Panc1 (cell line): ENCODE measurements at regions not wholly inside any gene's neighbourhood (a gene's known extent, or its start where the extent isn't known, plus 50 kb on each side); places are given as distances from the start of the nearest gene placed in this dataset.
A peak's percentile ranks its signal among the peaks of the same experiment; 100 is the strongest.

Experiments used
- ATAC-seq: fragments of 200-7000 bp; cut with Tn5 transposase; 2 replicates; pipeline ENCODE4 v1.9.1; 2020; ENCODE audit warnings: mild to moderate bottlenecking, moderate library complexity
- BruUV-seq: library from RNA; stranded (reverse); fragments of 400-500 nt; replicated peaks from 2 replicates; lab custom pipeline; 2021; lab: Mats Ljungman, UMichigan
- CTCF ChIA-PET: fragments of 300-600 bp; sonication (Branson Sonifier 250); formaldehyde crosslinking; loops from one replicate; lab custom pipeline; 2022; ENCODE audit warnings: antibody characterized with exemption; lab: Charles Lee
- POLR2A ChIA-PET: fragments of 300-600 bp; sonication (Branson Sonifier 250); formaldehyde crosslinking; loops from one replicate; lab custom pipeline; 2022; ENCODE audit warnings: antibody characterized with exemption; lab: Charles Lee
- DNase-seq: peaks from one replicate; pipeline ENCODE4 v3.0.0-alpha.2; 2010; ENCODE audit warnings: low read depth, low spot score
- H3K27ac ChIP-seq: 2 replicates; pipeline ENCODE4 v1.5.1; 2011; ENCODE audit warnings: mild to moderate bottlenecking, low read length, inconsistent platforms
- H3K27me3 ChIP-seq: fragments of 200-500 bp; sonication (Bioruptor generic); 2 replicates; pipeline ENCODE4 v1.6.0; 2014; ENCODE audit warnings: low read length, inconsistent platforms; ENCODE audit not compliant: control insufficient read depth, insufficient read depth
- H3K36me3 ChIP-seq: fragments of 200-500 bp; sonication (Bioruptor generic); 2 replicates; pipeline ENCODE4 v1.5.1; 2014; ENCODE audit warnings: inconsistent platforms, mild to moderate bottlenecking, low read length, moderate library complexity; ENCODE audit not compliant: control insufficient read depth, insufficient read depth
- H3K4me1 ChIP-seq: 2 replicates; pipeline ENCODE4 v1.5.1; 2011; ENCODE audit warnings: inconsistent platforms, mild to moderate bottlenecking, low read length, moderate library complexity; ENCODE audit not compliant: control insufficient read depth, insufficient read depth
- H3K4me3 ChIP-seq, 2 experiments: 2 replicates each; pipeline ENCODE4 v1.5.1; 2011 to 2012; ENCODE audit warnings: low read depth in 2 of 2, low read length in 2 of 2, mild to moderate bottlenecking in 2 of 2, inconsistent platforms in 1 of 2, moderate library complexity in 1 of 2
- H3K9me3 ChIP-seq: fragments of 200-500 bp; sonication (Bioruptor generic); 2 replicates; pipeline ENCODE4 v1.5.1; 2014; ENCODE audit warnings: low read depth, mild to moderate bottlenecking, inconsistent platforms, low read length, moderate library complexity; ENCODE audit not compliant: control insufficient read depth, insufficient read depth
- CTCF ChIP-seq: fragments of 450-650 bp; IDR thresholded peaks from 2 replicates; pipeline ENCODE4 v1.5.1; 2017; ENCODE audit warnings: mild to moderate bottlenecking
- POLR2AphosphoS5 ChIP-seq: IDR thresholded peaks from 2 replicates; pipeline ENCODE4 v1.6.1; 2012; ENCODE audit warnings: mild to moderate bottlenecking, low read depth, low read length, moderate library complexity
- REST ChIP-seq, 2 experiments: IDR thresholded peaks; 2 replicates each; pipeline ENCODE4 v1.6.1; 2011 to 2012; ENCODE audit warnings: low read depth in 2 of 2, control low read depth in 1 of 2, low read length in 1 of 2, mild to moderate bottlenecking in 1 of 2, moderate library complexity in 1 of 2; ENCODE audit not compliant: insufficient read depth in 1 of 2
- SIN3A ChIP-seq: IDR thresholded peaks from 2 replicates; pipeline ENCODE4 v1.6.1; 2012; ENCODE audit warnings: low read depth, mild to moderate bottlenecking, low read length, moderate library complexity, borderline replicate concordance; ENCODE audit not compliant: insufficient read depth
- TCF7L2 ChIP-seq: IDR thresholded peaks from 2 replicates; pipeline ENCODE4 v1.6.1; 2011; ENCODE audit warnings: mild to moderate bottlenecking, low read depth, low read length, inconsistent platforms
- in situ Hi-C: cut with HindIII; loops from 2 replicates; pipeline ENCODE4 v1.10.0; 2016; ENCODE audit warnings: low sequenced_read_pairs, low pct_unique_long_range_greater_than_20kb
- intact Hi-C: fragments of 100-400 bp; cut with micrococcal nuclease; formaldehyde crosslinking; loops from one replicate; pipeline ENCODE4 v1.10.0; 2022; ENCODE audit not compliant: unreplicated experiment

- no peak for DNase-seq
- ChIA-PET CTCF (no interaction called here), POLR2A (no interaction called here)
These were observed 414.2 kb downstream of the RMST start for GRCh38 chr12:97876780-97877179.

GRCh38 chr12:97877404-97877803 lies 414.8 kb downstream of the RMST start:
- no peaks in the 10 kb centered on the region for H3K9me3 ChIP-seq
- intact Hi-C loops, result no loop called here
- ChIA-PET CTCF (no interaction called here), POLR2A (no interaction called here)
- ATAC-seq (no peak), DNase-seq (no peak)
- H3K27me3 ChIP-seq, result no peaks in the 10 kb centered on the region
- H3K4me1 ChIP-seq, result no peaks in the 10 kb centered on the region
- H3K36me3 ChIP-seq, result no peaks in the 10 kb centered on the region
- no TSS peak for BruUV-seq
- no peak overlapping the region for H3K4me3 ChIP-seq
- in situ Hi-C loops, result no loop called here
- TF ChIP-seq TCF7L2 (0 out of 2 replicates have a peak, but pooled peaks have one; percentile 53), SIN3A (no peak)
- no peak overlapping the region for H3K27ac ChIP-seq

More at GRCh38 chr12:97876780-97877179, 414.2 kb downstream of the RMST start:
- Histone ChIP-seq H3K27me3 (no peaks in the 10 kb centered on the region), H3K9me3 (no peaks in the 10 kb centered on the region), H3K27ac (no peak overlapping the region), H3K4me1 (no peaks in the 10 kb centered on the region), H3K36me3 (no peaks in the 10 kb centered on the region), H3K4me3 (no peak overlapping the region)
- intact Hi-C loops, result no loop called here
- BruUV-seq, result no TSS peak
- in situ Hi-C loops, result no loop called here
- TF ChIP-seq CTCF (no peak), TCF7L2 (no peak; the same call in 1 of the 2 replicates), POLR2AphosphoS5 (no peak), SIN3A (no peak), REST (IDR thresholded peaks at IDR 0.05; ENCODE audit: insufficient read depth in 1 of 2, low read depth in 2 of 2, low read length in 1 of 2) (no peak)
- no peak for ATAC-seq

GRCh38 chr12:97886511-97887176 lies 424.0 kb downstream of the RMST start:
- DNase-seq (no peak), ATAC-seq (no peak)
- BruUV-seq, result no TSS peak
- Histone ChIP-seq H3K27ac (no peak overlapping the region), H3K9me3 (no peaks in the 10 kb centered on the region), H3K4me1 (no peaks in the 10 kb centered on the region), H3K27me3 (no peaks in the 10 kb centered on the region), H3K4me3 (no peak overlapping the region), H3K36me3 (no peaks in the 10 kb centered on the region)
- in situ Hi-C loops (no loop called here), intact Hi-C loops (no loop called here)
- TF ChIP-seq CTCF (no peak), SIN3A (no peak), POLR2AphosphoS5 (no peak), TCF7L2 (no peak), REST (IDR thresholded peaks at IDR 0.05; ENCODE audit: insufficient read depth in 1 of 2, low read depth in 2 of 2, low read length in 1 of 2) (no peak)
- ChIA-PET CTCF (no interaction called here), POLR2A (no interaction called here)
